K562 (cell line): ENCODE measurements at regions not wholly inside any gene's neighbourhood (a gene's known extent, or its start where the extent isn't known, plus 50 kb on each side); places are given as distances from the start of the nearest gene placed in this dataset.

Experiments
- ATAC-seq: fragments of 200-7000 bp; cut with Tn5 transposase; 3 replicates; pipeline ENCODE4 v1.9.1; 2020; ENCODE audit warnings: moderate library complexity
- BruUV-seq: library from RNA; stranded (reverse); fragments of 400-500 nt; replicated peaks from 2 replicates; lab custom pipeline; 2021; lab: Mats Ljungman, UMichigan
- CTCF ChIA-PET: fragments of 300-600 bp; formaldehyde crosslinking; extraction: SDS; loops from one replicate; lab custom pipeline; 2021; ENCODE audit warnings: low intra/inter-chr PET ratio; lab: Yijun Ruan, JAX
- POLR2A ChIA-PET: fragments of 300-600, 350-650 bp; sonication (Branson Sonifier 250); formaldehyde crosslinking; extraction: SDS; loops from one replicate; lab custom pipeline; 2021; ENCODE audit warnings: antibody characterized with exemption, inconsistent platforms; lab: Yijun Ruan, JAX
- DNase-seq, 4 experiments: peaks; one replicate each; pipeline versions ENCODE4 v3.0.0 to v3.0.0-alpha.2; 2011 to 2018; ENCODE audit warnings: low spot score in 3 of 4, mixed read lengths in 3 of 4; ENCODE audit errors: extremely low read depth in 1 of 4
- FAIRE-seq: peaks from 2 replicates; lab custom pipeline; 2011; peaks lifted over from hg19 to GRCh38; lab: Jason Lieb, UNC
- H2AFZ ChIP-seq: 2 replicates; pipeline ENCODE4 v1.6.0; 2011; ENCODE audit warnings: low read depth, low read length, control low read depth, inconsistent platforms
- H3K27ac ChIP-seq: fragments of 200-600 bp; 3 replicates; pipeline ENCODE4 v1.8.0; 2011; ENCODE audit warnings: low read depth, mild to moderate bottlenecking, control low read depth, inconsistent platforms, low read length, moderate library complexity, mixed read lengths; ENCODE audit errors: extremely low read depth
- H3K27me3 ChIP-seq, 2 experiments: fragments of 300-600 bp in 1 of 2; 2 replicates in 1 of 2; 3 replicates in 1 of 2; pipeline versions ENCODE4 v1.6.0 to v1.8.0; 2011; ENCODE audit warnings: inconsistent platforms in 2 of 2, low read length in 2 of 2, mild to moderate bottlenecking in 1 of 2, mixed read lengths in 1 of 2, moderate library complexity in 1 of 2; ENCODE audit not compliant: control insufficient read depth in 2 of 2, insufficient read depth in 2 of 2
- H3K36me3 ChIP-seq: fragments of 300-600 bp; 3 replicates; pipeline ENCODE4 v1.8.0; 2011; ENCODE audit warnings: mild to moderate bottlenecking, low read length, inconsistent platforms; ENCODE audit not compliant: control insufficient read depth, insufficient read depth
- H3K4me1 ChIP-seq, 2 experiments: fragments of 200-600 bp in 1 of 2; replicated peaks in 1 of 2; 2 replicates in 1 of 2; 3 replicates in 1 of 2; pipeline versions ENCODE4 v1.5.1 to v1.8.0; 2011; ENCODE audit warnings: inconsistent platforms in 2 of 2, low read length in 2 of 2, mild to moderate bottlenecking in 1 of 2, mixed read lengths in 1 of 2, moderate library complexity in 1 of 2; ENCODE audit not compliant: control insufficient read depth in 2 of 2, insufficient read depth in 2 of 2
- H3K4me2 ChIP-seq: 2 replicates; pipeline ENCODE4 v1.6.1; 2011; ENCODE audit warnings: low read length, control low read depth, inconsistent platforms, mixed read lengths; ENCODE audit not compliant: insufficient read depth
- H3K4me3 ChIP-seq: fragments of 200-600 bp; sonication (generic), shearing (Covaris generic); 2 replicates; pipeline ENCODE4 v1.5.1; 2016; ENCODE audit warnings: control low read depth, inconsistent platforms
- H3K79me2 ChIP-seq: fragments of 200-600 bp; 3 replicates; pipeline ENCODE4 v1.8.0; 2011; ENCODE audit warnings: low read length, inconsistent platforms; ENCODE audit not compliant: control insufficient read depth, insufficient read depth
- H3K9ac ChIP-seq, 2 experiments: 2 replicates each; pipeline versions ENCODE4 v1.6.0 to v1.6.1; 2011; ENCODE audit warnings: low read depth in 2 of 2, low read length in 2 of 2, control low read depth in 1 of 2, inconsistent platforms in 1 of 2, mild to moderate bottlenecking in 1 of 2, mixed read lengths in 1 of 2; ENCODE audit not compliant: insufficient read depth in 1 of 2
- H3K9me1 ChIP-seq: one replicate; pipeline ENCODE4 v1.6.0; 2011; ENCODE audit warnings: inconsistent platforms, mild to moderate bottlenecking, low read length, moderate library complexity; ENCODE audit not compliant: control insufficient read depth, insufficient read depth
- H3K9me3 ChIP-seq: replicated peaks from 2 replicates; pipeline ENCODE4 v1.5.1; 2011; ENCODE audit warnings: low read depth, low read length, inconsistent platforms; ENCODE audit not compliant: control insufficient read depth, insufficient read depth
- H4K20me1 ChIP-seq: replicated peaks from 2 replicates; pipeline ENCODE4 v1.6.1; 2011; ENCODE audit warnings: low read length, inconsistent platforms, mixed read lengths; ENCODE audit not compliant: control insufficient read depth, insufficient read depth
- BACH1 ChIP-seq: fragments of 200-800 bp; sonication (Bioruptor generic); IDR thresholded peaks from 2 replicates; pipeline ENCODE4 v1.6.1; 2016; ENCODE audit warnings: missing genetic modification characterization, missing compliant biosample characterization
- GABPB2 ChIP-seq: fragments of 250-450 bp; sonication (Bioruptor Pico); conservative IDR thresholded peaks from 2 replicates; pipeline ENCODE4 v1.5.1; 2021; ENCODE audit warnings: mild to moderate bottlenecking
- KAT2B ChIP-seq: IDR thresholded peaks from one replicate; pipeline ENCODE4 v1.6.1; 2012; ENCODE audit warnings: low read depth, mild to moderate bottlenecking, control low read depth, inconsistent platforms, low read length, moderate library complexity
- PHB2 ChIP-seq: fragments of 450-650 bp; IDR thresholded peaks from 2 replicates; pipeline ENCODE4 v1.6.1; 2017; ENCODE audit warnings: low read depth
- RUNX1 ChIP-seq: sonication (generic); IDR thresholded peaks from 2 replicates; pipeline ENCODE4 v1.6.1; 2016; ENCODE audit warnings: antibody characterized with exemption, low read depth
- ZBTB7A ChIP-seq: IDR thresholded peaks from 2 replicates; pipeline ENCODE4 v1.6.1; 2011; ENCODE audit warnings: low read depth, mild to moderate bottlenecking, low read length, moderate library complexity, borderline replicate concordance; ENCODE audit not compliant: control insufficient read depth
- ZNF324 ChIP-seq: fragments of 250-450 bp; sonication (Bioruptor Pico); IDR thresholded peaks from 2 replicates; pipeline ENCODE4 v1.4.0; 2020; ENCODE audit warnings: mild to moderate bottlenecking
- ZNF785 ChIP-seq: fragments of 250-450 bp; sonication (Bioruptor Pico); IDR thresholded peaks from 2 replicates; pipeline ENCODE4 v1.4.0; 2020; ENCODE audit warnings: mild to moderate bottlenecking
- in situ Hi-C: fragments of 300-500 bp; cut with MboI; formaldehyde crosslinking; loops from 4 replicates; pipeline ENCODE4 v1.15.0; 2018; ENCODE audit warnings: inconsistent platforms, mixed read lengths
- intact Hi-C: fragments of 100-400 bp; cut with micrococcal nuclease; formaldehyde crosslinking; loops from 2 replicates; pipeline ENCODE4 v1.14.2; 2022
- TF ChIP-seq, protein P1 (sequence below): sonication (generic); formaldehyde crosslinking; IDR thresholded peaks from 2 replicates; pipeline ENCODE4 v1.8.0; 2022; ENCODE audit warnings: missing genetic modification reagents, mild to moderate bottlenecking, borderline replicate concordance
- TF ChIP-seq, protein P2 (sequence below): fragments of 450-650 bp; IDR thresholded peaks from 2 replicates; pipeline ENCODE4 v1.7.0; 2016; ENCODE audit warnings: borderline replicate concordance

DNA sequence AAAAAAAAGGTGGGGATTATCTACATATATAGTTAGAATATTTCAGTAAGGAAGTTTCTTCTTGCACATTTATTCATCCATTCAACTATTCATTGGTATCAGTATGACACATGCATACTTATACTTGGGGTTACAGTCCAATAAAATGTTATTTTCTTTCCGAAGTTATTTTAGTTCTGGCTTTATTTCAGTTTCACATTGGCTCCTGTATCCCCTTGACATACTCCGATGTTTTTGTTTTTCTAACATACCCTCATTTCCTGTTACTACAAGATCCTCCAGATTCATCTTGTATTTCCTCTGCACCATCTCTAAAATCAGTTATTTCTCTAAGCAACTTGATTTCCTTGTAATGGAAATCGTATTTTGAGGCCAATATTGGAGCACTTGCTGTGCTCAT, 435.5 kb upstream of the MON1B start (continued):
- TF ChIP-seq ZNF785 (no peak), BACH1 (tag) (no peak), RUNX1 (no peak), ZNF324 (no peak), KAT2B (no peak), GABPB2 (CRISPR knock-in tag) (no peak)
- TF ChIP-seq, protein P1, sequence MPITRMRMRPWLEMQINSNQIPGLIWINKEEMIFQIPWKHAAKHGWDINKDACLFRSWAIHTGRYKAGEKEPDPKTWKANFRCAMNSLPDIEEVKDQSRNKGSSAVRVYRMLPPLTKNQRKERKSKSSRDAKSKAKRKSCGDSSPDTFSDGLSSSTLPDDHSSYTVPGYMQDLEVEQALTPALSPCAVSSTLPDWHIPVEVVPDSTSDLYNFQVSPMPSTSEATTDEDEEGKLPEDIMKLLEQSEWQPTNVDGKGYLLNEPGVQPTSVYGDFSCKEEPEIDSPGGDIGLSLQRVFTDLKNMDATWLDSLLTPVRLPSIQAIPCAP (CRISPR knock-in tag), result no peak
- TF ChIP-seq, protein P2, sequence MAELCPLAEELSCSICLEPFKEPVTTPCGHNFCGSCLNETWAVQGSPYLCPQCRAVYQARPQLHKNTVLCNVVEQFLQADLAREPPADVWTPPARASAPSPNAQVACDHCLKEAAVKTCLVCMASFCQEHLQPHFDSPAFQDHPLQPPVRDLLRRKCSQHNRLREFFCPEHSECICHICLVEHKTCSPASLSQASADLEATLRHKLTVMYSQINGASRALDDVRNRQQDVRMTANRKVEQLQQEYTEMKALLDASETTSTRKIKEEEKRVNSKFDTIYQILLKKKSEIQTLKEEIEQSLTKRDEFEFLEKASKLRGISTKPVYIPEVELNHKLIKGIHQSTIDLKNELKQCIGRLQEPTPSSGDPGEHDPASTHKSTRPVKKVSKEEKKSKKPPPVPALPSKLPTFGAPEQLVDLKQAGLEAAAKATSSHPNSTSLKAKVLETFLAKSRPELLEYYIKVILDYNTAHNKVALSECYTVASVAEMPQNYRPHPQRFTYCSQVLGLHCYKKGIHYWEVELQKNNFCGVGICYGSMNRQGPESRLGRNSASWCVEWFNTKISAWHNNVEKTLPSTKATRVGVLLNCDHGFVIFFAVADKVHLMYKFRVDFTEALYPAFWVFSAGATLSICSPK, result no peak

DNA sequence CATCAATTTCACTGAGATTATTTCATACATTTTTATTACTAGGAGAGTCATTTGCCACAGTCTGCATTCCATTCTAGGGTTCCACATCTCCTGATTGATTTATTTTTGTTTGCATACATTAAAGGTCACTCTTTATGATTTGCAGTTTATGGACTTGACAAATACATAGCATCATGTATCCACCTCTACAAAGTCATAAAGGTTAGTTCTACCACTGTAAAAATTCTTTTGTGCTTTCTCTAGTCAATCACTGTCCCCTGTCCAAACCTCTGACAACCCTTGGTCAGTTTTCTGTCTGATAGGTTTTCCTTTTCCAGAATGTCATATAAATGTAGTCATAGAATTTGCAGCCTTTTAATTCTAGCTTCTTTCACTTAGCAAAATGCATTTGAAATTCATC, 434.6 kb upstream of the MON1B start:
- in situ Hi-C loops (no loop called here), intact Hi-C loops (no loop called here)
- no peaks in the 10 kb centered on the region for H3K27me3 ChIP-seq
- H4K20me1 ChIP-seq, result no peaks in the 10 kb centered on the region
- no TSS peak for BruUV-seq
- no peak for TF ChIP-seq ZBTB7A
- no peak for TF ChIP-seq PHB2
- H3K36me3 ChIP-seq, result no peaks in the 10 kb centered on the region
- no peak for DNase-seq
- FAIRE-seq, result no peak
- CTCF ChIA-PET, result no interaction called here
- no peak overlapping the region for H3K9ac ChIP-seq
- H3K4me2 ChIP-seq, result no peak overlapping the region
- POLR2A ChIA-PET, result no interaction called here
- H3K27ac ChIP-seq, result no peak overlapping the region
- no peaks in the 10 kb centered on the region for H3K4me1 ChIP-seq
- no peak overlapping the region for H2AFZ ChIP-seq
- no peaks in the 10 kb centered on the region for H3K9me1 ChIP-seq
- H3K4me3 ChIP-seq, result no peak overlapping the region
- no peak for ATAC-seq
- H3K9me3 ChIP-seq, result no peaks in the 10 kb centered on the region
- H3K79me2 ChIP-seq, result no peaks in the 10 kb centered on the region
